ENCODE measurements at regions not wholly inside any gene's neighbourhood (a gene's known extent, or its start where the extent isn't known, plus 50 kb on each side); places are given as distances from the start of the nearest gene placed in this dataset.

DNA sequence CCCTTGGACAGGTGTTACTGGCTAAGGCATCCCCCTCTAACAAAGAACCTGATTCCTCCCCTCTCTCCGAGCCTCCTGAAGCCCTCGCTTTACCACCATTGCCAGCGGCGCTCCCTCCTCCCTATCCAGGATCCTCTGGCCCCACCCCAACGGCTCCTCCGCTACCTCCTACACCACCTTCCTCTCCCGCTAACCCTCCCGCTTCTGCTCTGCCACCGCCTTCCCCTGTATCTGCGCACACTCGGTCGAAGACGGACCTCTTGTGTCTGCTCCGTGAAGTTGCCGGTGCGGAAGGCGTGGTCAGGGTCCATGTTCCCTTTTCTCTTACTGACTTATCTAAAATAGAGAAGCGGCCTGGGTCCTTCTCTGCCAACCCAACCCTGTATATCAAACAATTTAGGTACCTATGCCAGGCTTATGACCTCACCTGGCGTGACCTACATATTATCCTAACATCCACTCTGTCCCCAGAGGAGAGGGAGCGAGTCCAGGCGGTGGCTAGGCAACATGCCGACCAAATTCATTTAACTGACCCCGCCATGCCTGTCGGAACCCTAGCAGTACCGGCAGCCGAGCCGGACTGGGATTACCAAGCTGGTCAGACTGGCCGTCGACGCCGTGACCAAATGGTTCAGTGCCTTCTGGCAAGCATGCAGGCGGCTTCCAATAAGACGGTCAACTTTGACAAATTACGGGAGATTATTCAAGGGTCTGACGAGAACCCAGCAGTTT, 958.9 kb downstream of the RPA4 start:
- Histone ChIP-seq H3K9me3 (ENCODE audit: severe bottlenecking) (no peaks in the 10 kb centered on the region), H3K36me3 (ENCODE audit: low read depth) (no peaks in the 10 kb centered on the region), H3K27me3 (ENCODE audit: insufficient read depth, poor library complexity, severe bottlenecking) (no peaks in the 10 kb centered on the region), H3K4me1 (ENCODE audit: insufficient read depth, poor library complexity, severe bottlenecking) (no peaks in the 10 kb centered on the region), H3K27ac (ENCODE audit: poor library complexity, severe bottlenecking) (no peak overlapping the region), H3K4me3 (ENCODE audit: severe bottlenecking) (no peak overlapping the region)
- ATAC-seq (ENCODE audit: low read depth) (no peak), DNase-seq (ENCODE audit: low spot score) (no peak)
- no peak for TF ChIP-seq CTCF (IDR thresholded peaks at IDR 0.05; ENCODE audit: poor library complexity, severe bottlenecking)

DNA sequence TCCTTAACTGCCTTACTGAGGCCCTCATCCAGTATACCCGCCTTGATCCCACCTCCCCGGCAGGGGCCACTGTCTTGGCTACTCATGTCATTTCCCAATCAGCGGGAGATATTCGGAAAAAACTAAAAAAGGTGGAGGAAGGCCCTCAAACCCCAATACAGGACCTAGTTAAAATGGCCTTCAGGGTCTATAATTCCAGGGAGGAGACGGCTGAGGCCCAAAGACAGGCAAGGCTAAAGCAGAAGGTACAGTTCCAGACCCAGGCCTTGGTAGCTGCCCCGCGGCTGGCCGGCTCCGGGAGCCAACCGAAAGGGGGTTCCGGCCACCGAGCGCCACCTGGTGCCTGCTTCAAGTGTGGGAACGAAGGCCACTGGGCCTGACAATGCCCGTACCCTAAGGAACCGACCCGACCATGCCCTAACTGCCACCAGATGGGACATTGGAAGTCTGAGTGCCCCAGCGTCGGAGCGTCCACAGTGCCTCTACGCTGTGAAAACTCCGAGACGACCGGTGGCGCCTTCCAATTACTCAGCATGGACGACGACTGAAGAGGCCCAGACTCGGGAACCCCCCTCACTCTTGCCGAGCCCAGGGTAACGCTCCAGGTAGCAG, 959.6 kb downstream of the RPA4 start:
- Histone ChIP-seq H3K9me3 (ENCODE audit: severe bottlenecking) (no peaks in the 10 kb centered on the region), H3K4me1 (ENCODE audit: insufficient read depth, poor library complexity, severe bottlenecking) (no peaks in the 10 kb centered on the region), H3K27ac (ENCODE audit: poor library complexity, severe bottlenecking) (no peak overlapping the region), H3K36me3 (ENCODE audit: low read depth) (no peaks in the 10 kb centered on the region), H3K27me3 (ENCODE audit: insufficient read depth, poor library complexity, severe bottlenecking) (no peaks in the 10 kb centered on the region), H3K4me3 (ENCODE audit: severe bottlenecking) (no peak overlapping the region)
- ATAC-seq (ENCODE audit: low read depth) (no peak), DNase-seq (ENCODE audit: low spot score) (no peak)
- no peak for TF ChIP-seq CTCF (IDR thresholded peaks at IDR 0.05; ENCODE audit: poor library complexity, severe bottlenecking)

- no peak for ATAC-seq (ENCODE audit: low read depth)
- DNase-seq (ENCODE audit: low spot score), result no peak
- Histone ChIP-seq H3K27me3 (ENCODE audit: insufficient read depth, poor library complexity, severe bottlenecking) (no peaks in the 10 kb centered on the region), H3K4me1 (ENCODE audit: insufficient read depth, poor library complexity, severe bottlenecking) (no peaks in the 10 kb centered on the region), H3K36me3 (ENCODE audit: low read depth) (no peaks in the 10 kb centered on the region), H3K9me3 (ENCODE audit: severe bottlenecking) (no peaks in the 10 kb centered on the region), H3K27ac (ENCODE audit: poor library complexity, severe bottlenecking) (no peak overlapping the region), H3K4me3 (ENCODE audit: severe bottlenecking) (no peak overlapping the region)
- TF ChIP-seq CTCF (IDR thresholded peaks at IDR 0.05; ENCODE audit: poor library complexity, severe bottlenecking), result no peak
Measured at GRCh38 chrX:97844161-97844560, 960.5 kb downstream of the RPA4 start.

GRCh38 chrX:97844943-97845342, 961.2 kb downstream of the RPA4 start:
- no peak for ATAC-seq (ENCODE audit: low read depth)
- Histone ChIP-seq H3K27me3 (ENCODE audit: insufficient read depth, poor library complexity, severe bottlenecking) (no peaks in the 10 kb centered on the region), H3K9me3 (ENCODE audit: severe bottlenecking) (no peaks in the 10 kb centered on the region), H3K4me3 (ENCODE audit: severe bottlenecking) (no peak overlapping the region), H3K36me3 (ENCODE audit: low read depth) (no peaks in the 10 kb centered on the region), H3K27ac (ENCODE audit: poor library complexity, severe bottlenecking) (no peak overlapping the region), H3K4me1 (ENCODE audit: insufficient read depth, poor library complexity, severe bottlenecking) (no peaks in the 10 kb centered on the region)
- no peak for DNase-seq (ENCODE audit: low spot score)
- TF ChIP-seq CTCF (IDR thresholded peaks at IDR 0.05; ENCODE audit: poor library complexity, severe bottlenecking), result no peak

- no peaks in the 10 kb centered on the region for H3K27me3 ChIP-seq (ENCODE audit: insufficient read depth, poor library complexity, severe bottlenecking)
- no peaks in the 10 kb centered on the region for H3K9me3 ChIP-seq (ENCODE audit: severe bottlenecking)
Measured at GRCh38 chrX:97845451-97845850, 961.7 kb downstream of the RPA4 start.

More at GRCh38 chrX:97845451-97845850, 961.7 kb downstream of the RPA4 start:
- DNase-seq (ENCODE audit: low spot score), result no peak
- TF ChIP-seq CTCF (IDR thresholded peaks at IDR 0.05; ENCODE audit: poor library complexity, severe bottlenecking), result no peak
- Histone ChIP-seq H3K4me3 (ENCODE audit: severe bottlenecking) (no peak overlapping the region), H3K4me1 (ENCODE audit: insufficient read depth, poor library complexity, severe bottlenecking) (no peaks in the 10 kb centered on the region), H3K36me3 (ENCODE audit: low read depth) (no peaks in the 10 kb centered on the region), H3K27ac (ENCODE audit: poor library complexity, severe bottlenecking) (no peak overlapping the region)
- ATAC-seq (ENCODE audit: low read depth), result no peak
